GM20000 (cell line): ENCODE measurements at regions not wholly inside any gene's neighbourhood (a gene's known extent, or its start where the extent isn't known, plus 50 kb on each side); places are given as distances from the start of the nearest gene placed in this dataset.
"Not testable (repeated sequence)": the region's sequence is repeated elsewhere in the genome, so short reads cannot be mapped to it uniquely, and the experiment has no call there.

Experiments
- DNase-seq: peaks from one replicate; pipeline ENCODE4 v3.0.0; 2012; ENCODE audit warnings: low spot score
- CTCF ChIP-seq: IDR thresholded peaks from 2 replicates; pipeline ENCODE4 v1.5.1; 2012; ENCODE audit warnings: mild to moderate bottlenecking, control low read depth; ENCODE audit errors: extremely low read depth, missing control alignments

DNA sequence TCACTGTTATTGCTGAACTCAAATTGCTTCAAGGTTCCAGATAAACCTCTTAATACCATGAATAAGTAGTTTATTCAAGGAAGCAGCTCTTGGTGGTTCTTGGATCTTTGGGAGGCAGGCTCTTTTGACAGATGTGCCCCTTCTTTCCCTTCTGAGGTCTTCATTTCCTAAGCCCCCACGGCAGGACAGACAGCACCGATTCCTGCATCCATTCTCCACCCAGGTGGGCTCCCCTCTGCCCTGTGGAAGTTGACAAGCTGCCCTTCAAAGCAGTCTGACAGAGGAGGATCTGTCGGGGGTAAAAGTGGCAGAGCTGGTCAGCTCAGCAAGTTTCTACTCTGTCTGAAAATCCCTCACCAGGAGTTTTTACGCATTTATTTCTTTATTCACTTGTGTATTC is 605.3 kb upstream of the B3GAT1 start:
- TF ChIP-seq CTCF: no peak
- DNase-seq: no peak

DNA sequence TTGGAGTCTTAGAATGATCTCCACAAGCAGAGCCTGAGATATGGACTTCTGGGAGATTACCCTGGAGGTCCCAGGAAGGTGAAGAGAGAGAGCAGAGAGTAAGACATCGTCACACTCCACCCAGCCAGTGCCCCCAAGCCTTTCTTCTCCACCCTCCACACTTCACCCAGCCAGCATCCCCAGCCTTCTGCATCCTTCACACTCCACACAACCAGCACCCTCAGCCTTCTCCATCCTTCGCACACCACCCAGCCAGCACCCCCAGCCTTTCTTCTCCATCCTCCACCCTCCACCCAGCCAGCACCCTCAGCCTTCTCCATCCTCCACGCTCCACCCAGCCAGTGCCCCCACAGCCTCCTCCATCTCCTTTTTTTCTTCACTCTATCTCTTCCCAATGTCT is 603.9 kb upstream of the B3GAT1 start:
- no peak for DNase-seq
- no peak for TF ChIP-seq CTCF

DNA sequence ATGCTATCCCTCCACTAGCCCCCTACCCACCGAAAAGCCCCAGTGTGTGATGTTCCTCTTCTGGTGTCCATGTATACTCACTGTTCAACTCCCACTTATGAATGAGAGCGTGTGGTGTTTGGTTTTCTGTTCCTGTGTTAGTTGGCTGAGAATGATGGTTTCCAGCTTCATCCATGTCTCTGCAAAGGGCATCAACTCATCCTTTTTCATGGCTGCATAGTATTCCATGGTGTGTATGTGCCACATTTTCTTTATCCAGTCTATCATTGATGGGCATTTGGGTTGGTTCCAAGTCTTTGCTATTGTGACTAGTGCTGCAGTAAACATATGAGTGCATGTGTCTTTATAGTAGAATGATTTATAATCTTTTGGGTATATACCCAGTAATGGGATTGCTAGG is 599.3 kb upstream of the B3GAT1 start:
- not testable (repeated sequence) for DNase-seq

DNA sequence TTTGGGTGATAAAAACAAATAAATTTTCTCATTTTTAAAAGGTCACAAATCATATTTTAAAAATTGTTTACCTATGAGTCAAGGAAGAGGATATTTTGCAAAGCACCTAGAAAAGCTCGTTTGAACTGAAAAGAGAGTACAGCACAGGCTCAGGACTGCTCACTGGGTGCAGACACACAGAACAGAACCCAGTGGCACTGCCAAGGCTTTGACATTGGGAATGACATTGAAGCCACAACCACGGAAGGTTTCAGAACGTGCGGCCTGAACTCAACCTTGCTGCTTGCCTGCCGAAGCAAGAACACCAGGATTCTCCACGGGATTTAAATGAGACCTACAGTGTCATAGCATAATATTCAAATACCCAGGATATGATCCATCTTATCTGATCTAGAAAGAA is 597.1 kb upstream of the B3GAT1 start:
- DNase-seq: no peak
- TF ChIP-seq CTCF: no peak

DNA sequence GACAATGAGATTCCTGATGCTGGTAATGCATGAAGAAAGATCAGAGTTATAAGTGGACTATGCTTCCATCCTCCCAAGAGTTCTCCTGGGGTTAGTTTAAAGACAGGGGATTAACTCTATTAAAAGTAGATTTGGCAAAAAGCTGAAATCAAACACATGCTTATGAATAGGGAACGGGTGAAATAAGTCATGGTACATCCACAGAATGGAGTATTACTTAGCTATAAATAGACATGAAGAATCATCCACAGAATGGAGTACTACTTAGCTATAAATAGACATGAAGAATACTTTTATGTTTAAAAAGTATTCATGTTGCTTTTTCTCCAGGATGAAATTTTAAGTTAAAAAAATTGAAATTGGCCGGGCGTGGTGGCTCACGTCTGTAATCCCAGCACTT is 596.4 kb upstream of the B3GAT1 start:
- no peak for DNase-seq
- TF ChIP-seq CTCF: no peak

- no peak for DNase-seq
- no peak for TF ChIP-seq CTCF
These were observed 596.0 kb upstream of the B3GAT1 start for GRCh38 chr11:135008001-135008405.

- no peak for DNase-seq
- no peak for TF ChIP-seq CTCF
These were observed 594.8 kb upstream of the B3GAT1 start for GRCh38 chr11:135006800-135007199.

GRCh38 chr11:135004495-135004894 is 592.5 kb upstream of the B3GAT1 start:
- DNase-seq: no peak
- no peak for TF ChIP-seq CTCF
